ENCODE measurements at regions not wholly inside any gene's neighbourhood (a gene's known extent, or its start where the extent isn't known, plus 50 kb on each side); places are given as distances from the start of the nearest gene placed in this dataset.

GRCh38 chr18:51537487-51537886 lies 340.0 kb upstream of the MEX3C start:
- TF ChIP-seq CHD4 (IDR thresholded peaks at IDR 0.05) (no peak), EZH2 (IDR thresholded peaks at IDR 0.05; ENCODE audit: borderline replicate concordance, control insufficient read depth, low read depth, low read length) (no peak), POLR2A (IDR thresholded peaks at IDR 0.05; ENCODE audit: low read depth, low read length) (no peak), EED (IDR thresholded peaks at IDR 0.05; ENCODE audit: low read depth) (no peak), ZNF687 (IDR thresholded peaks at IDR 0.05) (no peak), TAF1 (IDR thresholded peaks at IDR 0.05; ENCODE audit: borderline replicate concordance, low read depth, low read length) (no peak), TARDBP (IDR thresholded peaks at IDR 0.05; ENCODE audit: borderline replicate concordance) (no peak), NRF1 (conservative IDR thresholded peaks at IDR 0.05; ENCODE audit: low read depth, low read length) (no peak), E2F4 (IDR thresholded peaks at IDR 0.05; ENCODE audit: low read depth, low read length) (no peak), SPI1 (IDR thresholded peaks at IDR 0.05; ENCODE audit: borderline replicate concordance, insufficient read depth, low read depth, low read length) (no peak), HDGF (IDR thresholded peaks at IDR 0.05) (no peak)
- TF ChIP-seq, protein P1, sequence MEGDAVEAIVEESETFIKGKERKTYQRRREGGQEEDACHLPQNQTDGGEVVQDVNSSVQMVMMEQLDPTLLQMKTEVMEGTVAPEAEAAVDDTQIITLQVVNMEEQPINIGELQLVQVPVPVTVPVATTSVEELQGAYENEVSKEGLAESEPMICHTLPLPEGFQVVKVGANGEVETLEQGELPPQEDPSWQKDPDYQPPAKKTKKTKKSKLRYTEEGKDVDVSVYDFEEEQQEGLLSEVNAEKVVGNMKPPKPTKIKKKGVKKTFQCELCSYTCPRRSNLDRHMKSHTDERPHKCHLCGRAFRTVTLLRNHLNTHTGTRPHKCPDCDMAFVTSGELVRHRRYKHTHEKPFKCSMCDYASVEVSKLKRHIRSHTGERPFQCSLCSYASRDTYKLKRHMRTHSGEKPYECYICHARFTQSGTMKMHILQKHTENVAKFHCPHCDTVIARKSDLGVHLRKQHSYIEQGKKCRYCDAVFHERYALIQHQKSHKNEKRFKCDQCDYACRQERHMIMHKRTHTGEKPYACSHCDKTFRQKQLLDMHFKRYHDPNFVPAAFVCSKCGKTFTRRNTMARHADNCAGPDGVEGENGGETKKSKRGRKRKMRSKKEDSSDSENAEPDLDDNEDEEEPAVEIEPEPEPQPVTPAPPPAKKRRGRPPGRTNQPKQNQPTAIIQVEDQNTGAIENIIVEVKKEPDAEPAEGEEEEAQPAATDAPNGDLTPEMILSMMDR (IDR thresholded peaks at IDR 0.05 in 2 of 3, conservative IDR thresholded peaks at IDR 0.05 in 1 of 3; ENCODE audit: control insufficient read depth in 2 of 3, extremely low read depth in 1 of 3, insufficient read depth in 1 of 3, low read depth in 3 of 3, low read length in 3 of 3) = peak in 2 of 3 experiments; percentile 9 to 27; a peak in 3 of 6 replicates
- TF ChIP-seq, protein P2, sequence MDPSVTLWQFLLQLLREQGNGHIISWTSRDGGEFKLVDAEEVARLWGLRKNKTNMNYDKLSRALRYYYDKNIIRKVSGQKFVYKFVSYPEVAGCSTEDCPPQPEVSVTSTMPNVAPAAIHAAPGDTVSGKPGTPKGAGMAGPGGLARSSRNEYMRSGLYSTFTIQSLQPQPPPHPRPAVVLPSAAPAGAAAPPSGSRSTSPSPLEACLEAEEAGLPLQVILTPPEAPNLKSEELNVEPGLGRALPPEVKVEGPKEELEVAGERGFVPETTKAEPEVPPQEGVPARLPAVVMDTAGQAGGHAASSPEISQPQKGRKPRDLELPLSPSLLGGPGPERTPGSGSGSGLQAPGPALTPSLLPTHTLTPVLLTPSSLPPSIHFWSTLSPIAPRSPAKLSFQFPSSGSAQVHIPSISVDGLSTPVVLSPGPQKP (IDR thresholded peaks at IDR 0.05; ENCODE audit: low read depth, low read length) = no peak

Data from GM12878 (cell line).